Dendritic cell treated with granulocyte-macrophage colony-stimulating factor and Interleukin-4, amounts not matched to agents 40 ng/mL and 50 ng/mL, for 4 days (primary cell): ENCODE measurements at regions not wholly inside any gene's neighbourhood (a gene's known extent, or its start where the extent isn't known, plus 50 kb on each side); places are given as distances from the start of the nearest gene placed in this dataset.

Source experiments
- H3K27ac Mint-ChIP-seq: one replicate; pipeline ENCODE4 v1.8.0; 2022; ENCODE audit warnings: mild to moderate bottlenecking, mixed read lengths
- H3K27me3 Mint-ChIP-seq: one replicate; pipeline ENCODE4 v1.8.0; 2022; ENCODE audit warnings: mild to moderate bottlenecking, mixed read lengths
- H3K36me3 Mint-ChIP-seq: one replicate; pipeline ENCODE4 v1.8.0; 2022; ENCODE audit warnings: low read depth, mixed read lengths
- H3K4me1 Mint-ChIP-seq: one replicate; pipeline ENCODE4 v1.8.0; 2022; ENCODE audit warnings: low read depth, mixed read lengths
- H3K4me3 Mint-ChIP-seq: one replicate; pipeline ENCODE4 v1.8.0; 2022; ENCODE audit warnings: mild to moderate bottlenecking, moderate library complexity, mixed read lengths
- H3K9me3 Mint-ChIP-seq: one replicate; pipeline ENCODE4 v1.8.0; 2022; ENCODE audit warnings: mixed read lengths
- intact Hi-C: fragments of 100-400 bp; cut with micrococcal nuclease; formaldehyde crosslinking; loops from one replicate; pipeline ENCODE4 v1.15.0; 2022

DNA sequence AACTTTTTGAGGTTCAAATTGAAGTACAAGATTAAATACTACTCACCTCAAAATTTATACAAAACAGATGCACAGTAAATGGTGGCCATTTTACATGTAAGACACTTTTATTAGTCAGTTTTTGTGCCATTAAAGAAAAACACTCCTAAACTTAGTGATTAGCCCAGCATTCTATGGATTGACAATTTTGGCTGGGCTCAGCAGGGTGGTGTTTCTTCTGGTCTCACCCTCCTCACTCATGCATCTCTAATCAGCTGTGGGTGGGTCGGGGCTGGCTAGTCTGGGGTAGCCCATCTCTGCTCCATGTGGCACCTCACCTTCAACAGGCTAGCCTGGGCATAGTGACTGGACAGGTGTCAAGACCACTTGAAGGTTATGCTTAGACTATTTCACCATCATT, 71.6 kb upstream of the BTBD3 start:
- intact Hi-C loops: no loop called here
- no peaks in the 10 kb centered on the region for H3K36me3 Mint-ChIP-seq
- H3K4me1 Mint-ChIP-seq: no peaks in the 10 kb centered on the region
- H3K27ac Mint-ChIP-seq: no peak overlapping the region
- H3K27me3 Mint-ChIP-seq: no peaks in the 10 kb centered on the region
- no peaks in the 10 kb centered on the region for H3K9me3 Mint-ChIP-seq
- H3K4me3 Mint-ChIP-seq: no peak overlapping the region

- H3K4me1 Mint-ChIP-seq: no peaks in the 10 kb centered on the region
- intact Hi-C loops: no loop called here
- no peak overlapping the region for H3K27ac Mint-ChIP-seq
- no peaks in the 10 kb centered on the region for H3K36me3 Mint-ChIP-seq
- H3K4me3 Mint-ChIP-seq: no peak overlapping the region
- H3K27me3 Mint-ChIP-seq: no peaks in the 10 kb centered on the region
- no peaks in the 10 kb centered on the region for H3K9me3 Mint-ChIP-seq
Observed at GRCh38 chr20:11847827-11848226, 69.9 kb upstream of the BTBD3 start.

- Mint-ChIP-seq H3K4me3 (no peak overlapping the region), H3K27ac (no peak overlapping the region), H3K4me1 (no peaks in the 10 kb centered on the region), H3K9me3 (no peaks in the 10 kb centered on the region), H3K27me3 (no peaks in the 10 kb centered on the region), H3K36me3 (no peaks in the 10 kb centered on the region)
- intact Hi-C loops: no loop called here
Observed at GRCh38 chr20:11849270-11849915, 68.3 kb upstream of the BTBD3 start.

- no peaks in the 10 kb centered on the region for H3K36me3 Mint-ChIP-seq
- H3K4me1 Mint-ChIP-seq: no peaks in the 10 kb centered on the region
- peaks cover 3% of the 10 kb centered on the region for H3K9me3 Mint-ChIP-seq
- H3K27me3 Mint-ChIP-seq: no peaks in the 10 kb centered on the region
- no peak overlapping the region for H3K27ac Mint-ChIP-seq
- no peak overlapping the region for H3K4me3 Mint-ChIP-seq
- intact Hi-C loops: no loop called here
Observed at GRCh38 chr20:11849976-11850670, 67.6 kb upstream of the BTBD3 start.

- intact Hi-C loops: no loop called here
- H3K4me1 Mint-ChIP-seq: no peaks in the 10 kb centered on the region
- no peak overlapping the region for H3K4me3 Mint-ChIP-seq
- H3K36me3 Mint-ChIP-seq: no peaks in the 10 kb centered on the region
- no peaks in the 10 kb centered on the region for H3K27me3 Mint-ChIP-seq
- no peak overlapping the region for H3K27ac Mint-ChIP-seq
- H3K9me3 Mint-ChIP-seq: peaks cover 9% of the 10 kb centered on the region
Observed at GRCh38 chr20:11850901-11851300, 66.8 kb upstream of the BTBD3 start.

GRCh38 chr20:11851646-11852045, 66.0 kb upstream of the BTBD3 start:
- Mint-ChIP-seq H3K27ac (no peak overlapping the region), H3K36me3 (no peaks in the 10 kb centered on the region), H3K27me3 (no peaks in the 10 kb centered on the region), H3K4me1 (no peaks in the 10 kb centered on the region), H3K4me3 (no peak overlapping the region), H3K9me3 (peaks cover 9% of the 10 kb centered on the region)
- intact Hi-C loops: no loop called here

DNA sequence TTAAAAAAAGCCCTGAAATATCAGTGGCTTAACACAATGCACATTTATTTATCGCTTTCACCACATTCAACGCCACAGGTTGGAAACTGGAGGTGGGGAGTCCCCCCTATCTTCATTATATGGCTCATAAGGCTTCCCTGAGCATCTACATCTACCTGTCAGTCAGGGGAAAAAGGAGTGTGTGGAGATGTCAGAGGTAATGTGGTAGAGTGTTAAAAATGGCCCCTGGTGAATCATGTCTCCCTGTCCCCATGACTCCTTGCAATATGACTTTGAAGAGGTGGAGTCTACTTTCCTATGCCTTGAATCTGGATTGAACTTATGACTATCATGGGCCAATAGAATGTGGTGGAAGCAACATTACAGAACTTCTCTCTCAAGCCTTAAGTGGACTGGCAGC, 65.5 kb upstream of the BTBD3 start:
- Mint-ChIP-seq H3K9me3 (peaks cover 9% of the 10 kb centered on the region), H3K36me3 (no peaks in the 10 kb centered on the region), H3K4me1 (no peaks in the 10 kb centered on the region), H3K4me3 (no peak overlapping the region), H3K27me3 (no peaks in the 10 kb centered on the region), H3K27ac (no peak overlapping the region)
- intact Hi-C loops: no loop called here

DNA sequence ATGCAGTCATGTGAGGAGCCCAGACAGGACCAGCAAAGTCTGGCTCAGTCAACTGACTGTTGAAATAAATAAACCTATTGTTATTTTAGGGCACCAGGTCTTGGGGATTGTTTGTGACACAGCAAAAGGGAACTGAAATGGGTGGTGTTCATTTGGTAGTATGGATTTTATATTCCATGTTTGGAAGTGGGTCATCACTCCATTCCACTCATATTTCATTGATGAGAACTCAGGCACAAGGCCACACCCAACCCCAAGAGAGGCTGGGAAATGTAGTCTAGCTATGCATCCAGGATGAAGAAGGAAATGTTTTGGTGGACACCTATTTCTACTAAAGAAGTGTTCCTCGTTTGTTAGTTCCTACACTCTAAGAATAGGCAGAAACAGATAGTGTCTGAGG, 64.9 kb upstream of the BTBD3 start:
- Mint-ChIP-seq H3K27me3 (no peaks in the 10 kb centered on the region), H3K9me3 (peaks cover 9% of the 10 kb centered on the region), H3K36me3 (no peaks in the 10 kb centered on the region), H3K27ac (no peak overlapping the region), H3K4me1 (no peaks in the 10 kb centered on the region), H3K4me3 (no peak overlapping the region)
- intact Hi-C loops: no loop called here

DNA sequence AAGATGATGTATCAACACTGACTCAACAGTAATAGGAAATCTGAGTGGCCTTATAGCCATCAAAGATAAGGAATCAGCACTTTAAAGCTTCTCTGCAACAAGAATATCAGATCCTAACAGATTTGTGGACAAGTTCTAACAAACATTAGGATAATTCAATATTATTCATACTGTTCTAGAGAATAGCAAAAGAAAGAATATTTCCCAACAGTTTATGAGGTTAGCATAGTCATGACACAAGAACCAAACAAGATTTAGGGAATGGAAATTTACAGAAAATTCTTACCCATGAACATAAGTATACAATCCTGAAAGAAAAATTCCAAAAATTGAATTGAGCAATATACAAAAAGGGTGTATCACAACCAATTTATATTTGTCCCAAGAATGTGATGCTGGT, 64.3 kb upstream of the BTBD3 start:
- intact Hi-C loops: no loop called here
- Mint-ChIP-seq H3K4me3 (no peak overlapping the region), H3K9me3 (peaks cover 9% of the 10 kb centered on the region), H3K4me1 (no peaks in the 10 kb centered on the region), H3K27ac (no peak overlapping the region), H3K27me3 (no peaks in the 10 kb centered on the region), H3K36me3 (no peaks in the 10 kb centered on the region)

- Mint-ChIP-seq H3K4me1 (no peaks in the 10 kb centered on the region), H3K27ac (no peak overlapping the region), H3K27me3 (no peaks in the 10 kb centered on the region), H3K4me3 (no peak overlapping the region), H3K36me3 (no peaks in the 10 kb centered on the region), H3K9me3 (no peaks in the 10 kb centered on the region)
- intact Hi-C loops: no loop called here
Observed at GRCh38 chr20:11861479-11861878, 56.2 kb upstream of the BTBD3 start.

DNA sequence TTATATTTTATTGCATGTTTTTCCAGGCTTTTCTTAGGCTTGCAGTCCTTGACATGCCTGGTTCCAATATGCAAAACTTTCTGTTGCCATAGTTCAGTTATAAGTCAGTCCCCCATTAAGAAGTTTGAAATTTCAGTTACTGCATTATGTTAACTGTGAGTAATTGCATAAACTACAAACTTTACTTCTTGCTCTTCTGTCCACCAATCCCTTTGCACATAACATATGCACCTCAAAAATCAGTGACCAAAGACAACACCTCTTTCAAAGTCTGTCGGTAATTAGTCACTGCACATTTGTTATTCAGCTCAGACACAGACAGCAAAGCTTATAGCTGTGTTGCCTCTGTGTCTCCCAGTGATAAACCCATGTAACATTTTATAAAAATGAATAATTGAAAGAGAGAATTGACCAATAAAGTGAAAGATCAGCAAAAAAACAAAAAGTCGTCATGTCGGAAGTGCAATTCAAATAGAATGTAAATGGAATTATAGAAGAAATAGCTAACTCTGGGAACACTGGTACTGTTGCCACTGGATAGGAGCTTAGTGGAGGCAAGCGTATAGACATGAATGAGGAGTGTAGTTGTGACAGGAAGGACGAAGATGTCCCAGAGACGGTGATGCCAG, 50.3 kb upstream of the BTBD3 start:
- intact Hi-C loops: no loop called here
- Mint-ChIP-seq H3K4me1 (no peaks in the 10 kb centered on the region), H3K27ac (no peak overlapping the region), H3K4me3 (no peak overlapping the region), H3K36me3 (no peaks in the 10 kb centered on the region), H3K9me3 (no peaks in the 10 kb centered on the region), H3K27me3 (no peaks in the 10 kb centered on the region)
